H1 (cell line): ENCODE measurements at regions not wholly inside any gene's neighbourhood (a gene's known extent, or its start where the extent isn't known, plus 50 kb on each side); places are given as distances from the start of the nearest gene placed in this dataset.

Source experiments
- CTCF ChIA-PET: fragments of 300-600 bp; sonication (Branson Sonifier 250); formaldehyde crosslinking; loops from one replicate; lab custom pipeline; 2021; ENCODE audit not compliant: partially characterized antibody; lab: Charles Lee
- POLR2A ChIA-PET: fragments of 300-600 bp; sonication (Branson Sonifier 250); formaldehyde crosslinking; loops from one replicate; lab custom pipeline; 2021; ENCODE audit warnings: inconsistent platforms; ENCODE audit not compliant: partially characterized antibody; lab: Charles Lee
- DNase-seq, 2 experiments: peaks; one replicate each; pipeline versions ENCODE4 v3.0.0 to v3.0.0-alpha.2; 2010 to 2022; ENCODE audit warnings: low spot score in 2 of 2, low read depth in 1 of 2, mixed read lengths in 1 of 2
- FAIRE-seq: peaks from 2 replicates; lab custom pipeline; 2011; peaks lifted over from hg19 to GRCh38; lab: Jason Lieb, UNC
- H2AFZ ChIP-seq: 2 replicates; pipeline ENCODE4 v1.8.1; 2012; ENCODE audit warnings: low read length, inconsistent platforms
- H2AK5ac ChIP-seq: 2 replicates; pipeline ENCODE4 v1.6.1; 2013; ENCODE audit warnings: low read depth, low read length
- H2BK120ac ChIP-seq: replicated peaks from 2 replicates; pipeline ENCODE3; 2013; ENCODE audit warnings: low read depth, low read length, inconsistent platforms
- H2BK12ac ChIP-seq: 2 replicates; pipeline ENCODE4 v1.6.1; 2013; ENCODE audit warnings: low read depth, low read length
- H2BK15ac ChIP-seq: 2 replicates; pipeline ENCODE4 v1.6.1; 2013; ENCODE audit warnings: low read length
- H2BK20ac ChIP-seq: 2 replicates; pipeline ENCODE4 v1.6.1; 2013; ENCODE audit warnings: low read length
- H2BK5ac ChIP-seq: 2 replicates; pipeline ENCODE4 v1.6.1; 2013; ENCODE audit warnings: low read depth, low read length
- H3K14ac ChIP-seq: 2 replicates; pipeline ENCODE4 v1.6.1; 2013; ENCODE audit warnings: inconsistent platforms; ENCODE audit not compliant: insufficient read length
- H3K18ac ChIP-seq: 2 replicates; pipeline ENCODE4 v1.6.1; 2013; ENCODE audit warnings: low read length; ENCODE audit errors: extremely low read depth
- H3K23ac ChIP-seq: 2 replicates; pipeline ENCODE4 v1.6.1; 2013; ENCODE audit warnings: inconsistent platforms; ENCODE audit not compliant: insufficient read length
- H3K23me2 ChIP-seq: 2 replicates; pipeline ENCODE4 v1.6.1; 2013; ENCODE audit warnings: low read depth, low read length
- H3K27ac ChIP-seq: 2 replicates; pipeline ENCODE4 v1.6.1; 2011; ENCODE audit warnings: low read depth, low read length, inconsistent platforms
- H3K27me3 ChIP-seq, 4 experiments: replicated peaks in 1 of 4; 1 replicate in 1 of 4; 2 replicates in 3 of 4; pipeline versions ENCODE4 v1.6.1 to v1.8.1; 2011 to 2013; ENCODE audit warnings: low read length in 3 of 4, mild to moderate bottlenecking in 3 of 4, inconsistent platforms in 2 of 4, mixed read lengths in 2 of 4, moderate library complexity in 1 of 4; ENCODE audit not compliant: control insufficient read depth in 3 of 4, insufficient read depth in 3 of 4; ENCODE audit errors: extremely low read depth in 1 of 4
- H3K36me3 ChIP-seq, 4 experiments: 2 replicates each; pipeline versions ENCODE4 v1.6.1 to v1.8.1; 2011 to 2013; ENCODE audit warnings: mild to moderate bottlenecking in 4 of 4, low read length in 3 of 4, moderate library complexity in 2 of 4, control low read depth in 1 of 4, inconsistent platforms in 1 of 4; ENCODE audit not compliant: insufficient read depth in 4 of 4, control insufficient read depth in 2 of 4
- H3K4ac ChIP-seq: replicated peaks from 2 replicates; pipeline ENCODE3; 2013; ENCODE audit warnings: low read length, low read depth, mixed read lengths, inconsistent platforms; ENCODE audit not compliant: insufficient read length
- H3K4me1 ChIP-seq, 4 experiments: replicated peaks in 1 of 4; 1 replicate in 1 of 4; 2 replicates in 3 of 4; pipeline versions ENCODE4 v1.6.1 to v1.8.1; 2011 to 2013; ENCODE audit warnings: low read length in 3 of 4, inconsistent platforms in 2 of 4, mixed read lengths in 1 of 4; ENCODE audit not compliant: insufficient read depth in 4 of 4, control insufficient read depth in 3 of 4
- H3K4me2 ChIP-seq, 2 experiments: 2 replicates each; pipeline versions ENCODE4 v1.6.1 to v1.8.1; 2011 to 2013; ENCODE audit warnings: low read depth in 2 of 2, low read length in 2 of 2, control low read depth in 1 of 2, inconsistent platforms in 1 of 2, mild to moderate bottlenecking in 1 of 2; ENCODE audit not compliant: insufficient read depth in 1 of 2
- H3K4me3 ChIP-seq, 4 experiments: fragments of 200-600, 300-600 bp in 1 of 4; sonication (generic), shearing (Covaris generic), sonication (Bioruptor Twin) in 1 of 4; 2 replicates each; pipeline versions ENCODE4 v1.5.1 to v1.8.1; 2011 to 2016; ENCODE audit warnings: low read length in 4 of 4, low read depth in 3 of 4, control low read depth in 2 of 4, inconsistent platforms in 2 of 4, mild to moderate bottlenecking in 2 of 4, mixed read lengths in 1 of 4, moderate library complexity in 1 of 4; ENCODE audit not compliant: insufficient read depth in 2 of 4; ENCODE audit errors: extremely low read depth in 1 of 4
- H3K56ac ChIP-seq: replicated peaks from 2 replicates; pipeline ENCODE3; 2013; ENCODE audit warnings: low read depth, mild to moderate bottlenecking, mixed read lengths, low read length, inconsistent platforms; ENCODE audit not compliant: insufficient read length
- H3K79me1 ChIP-seq: 2 replicates; pipeline ENCODE4 v1.6.1; 2013; ENCODE audit warnings: low read depth, low read length, control low read depth
- H3K79me2 ChIP-seq, 2 experiments: 2 replicates each; pipeline versions ENCODE4 v1.6.1 to v1.8.1; 2012 to 2013; ENCODE audit warnings: low read length in 2 of 2, mild to moderate bottlenecking in 2 of 2, inconsistent platforms in 1 of 2; ENCODE audit not compliant: insufficient read depth in 2 of 2, control insufficient read depth in 1 of 2
- H3K9ac ChIP-seq, 4 experiments: replicated peaks in 1 of 4; 1 replicate in 1 of 4; 2 replicates in 3 of 4; pipeline versions ENCODE4 v1.6.1 to v1.8.1; 2011 to 2013; ENCODE audit warnings: low read depth in 3 of 4, low read length in 3 of 4, control low read depth in 2 of 4, mild to moderate bottlenecking in 2 of 4, moderate library complexity in 2 of 4, inconsistent platforms in 1 of 4; ENCODE audit errors: extremely low read depth in 1 of 4
- H3K9me3 ChIP-seq, 2 experiments: 2 replicates each; pipeline versions ENCODE4 v1.6.1 to v1.8.1; 2012 to 2013; ENCODE audit warnings: mild to moderate bottlenecking in 2 of 2, moderate library complexity in 2 of 2, control low read depth in 1 of 2, inconsistent platforms in 1 of 2, low read depth in 1 of 2, low read length in 1 of 2, mixed read lengths in 1 of 2; ENCODE audit not compliant: insufficient read depth in 2 of 2
- H4K20me1 ChIP-seq, 2 experiments: replicated peaks in 1 of 2; 2 replicates each; pipeline versions ENCODE3 to v1.8.1; 2011 to 2013; ENCODE audit warnings: inconsistent platforms in 2 of 2, low read length in 2 of 2, mild to moderate bottlenecking in 1 of 2; ENCODE audit not compliant: insufficient read depth in 2 of 2, control insufficient read depth in 1 of 2
- H4K5ac ChIP-seq: 2 replicates; pipeline ENCODE4 v1.6.1; 2013; ENCODE audit warnings: low read length, low read depth, mixed read lengths, inconsistent platforms; ENCODE audit not compliant: insufficient read length
- H4K8ac ChIP-seq: 2 replicates; pipeline ENCODE4 v1.8.0; 2013; ENCODE audit warnings: mild to moderate bottlenecking, moderate library complexity, low read length, inconsistent platforms; ENCODE audit not compliant: insufficient read depth; ENCODE audit errors: extremely low read depth
- H4K91ac ChIP-seq: replicated peaks from 2 replicates; pipeline ENCODE3; 2013; ENCODE audit warnings: low read length, mixed read lengths, inconsistent platforms; ENCODE audit not compliant: insufficient read length
- NRF1 ChIP-seq: IDR thresholded peaks from 2 replicates; pipeline ENCODE4 v1.6.1; 2011; ENCODE audit warnings: mild to moderate bottlenecking, low read depth, low read length, improper control_type of control experiment
- RAD21 ChIP-seq, 2 experiments: IDR thresholded peaks in 1 of 2; conservative IDR thresholded peaks in 1 of 2; 2 replicates each; pipeline ENCODE4 v1.6.1; 2011; ENCODE audit warnings: low read depth in 2 of 2, low read length in 2 of 2, improper control_type of control experiment in 1 of 2, inconsistent platforms in 1 of 2, mild to moderate bottlenecking in 1 of 2, moderate library complexity in 1 of 2
- WGBS, 2 experiments: shearing (Covaris generic) in 1 of 2; methylation state at CpG; one replicate each; pipeline versions ENCODE4 v1.1.6 to v1.1.7; 2013 to 2015; ENCODE audit warnings: low lambda C conversion rate in 2 of 2, mixed read lengths in 2 of 2, inconsistent platforms in 1 of 2, low coverage in 1 of 2, missing lambda C conversion rate in 1 of 2; ENCODE audit not compliant: insufficient replicate concordance in 2 of 2, insufficient coverage in 1 of 2, insufficient read length in 1 of 2; ENCODE audit errors: extremely low coverage in 1 of 2, missing lambda C conversion rate in 1 of 2; 5-methylcytosine and 5-hydroxymethylcytosine counted together

GRCh38 chr7:118327174-118327573, 102.7 kb downstream of the ANKRD7 start:
- no peak overlapping the region for H2BK5ac ChIP-seq

More at GRCh38 chr7:118327174-118327573, 102.7 kb downstream of the ANKRD7 start:
- Histone ChIP-seq H4K5ac (no peak overlapping the region), H3K79me2 (no peaks in the 10 kb centered on the region), H3K36me3 (no peaks in the 10 kb centered on the region), H2BK15ac (no peak overlapping the region), H3K9me3 (no peaks in the 10 kb centered on the region), H2AK5ac (no peak overlapping the region), H3K79me1 (no peaks in the 10 kb centered on the region), H3K4me3 (no peak overlapping the region), H2BK120ac (no peak overlapping the region), H3K27me3 (no peaks in the 10 kb centered on the region), H4K91ac (no peak overlapping the region), H2AFZ (no peak overlapping the region), H3K14ac (no peak overlapping the region), H3K4ac (no peak overlapping the region), H4K8ac (no peak overlapping the region), H4K20me1 (no peaks in the 10 kb centered on the region), H2BK12ac (no peak overlapping the region), H3K18ac (no peak overlapping the region), H3K4me2 (no peak overlapping the region), H3K9ac (no peak overlapping the region), H3K23me2 (no peaks in the 10 kb centered on the region), H3K56ac (no peak overlapping the region), H2BK20ac (no peak overlapping the region), H3K27ac (no peak overlapping the region), H3K4me1 (peaks cover 0 to 4% (median 0%) of the 10 kb centered on the region in 4 experiments; a peak in 3 of 7 replicates), H3K23ac (no peak overlapping the region)
- CTCF ChIA-PET, result no interaction called here
- no peak for FAIRE-seq
- TF ChIP-seq NRF1 (no peak), RAD21 (IDR thresholded peaks at IDR 0.05 in 1 of 2, conservative IDR thresholded peaks at IDR 0.05 in 1 of 2; ENCODE audit: low read depth in 2 of 2, low read length in 2 of 2) (no peak)
- WGBS, 2 experiments, result 97% methylated on average over 2 of the region's 2 CpGs; no CpG with 5 or more reads in 1 of the 2 experiments
- DNase-seq, result no peak
- POLR2A ChIA-PET, result no interaction called here
